ENCODE measurements at regions not wholly inside any gene's neighbourhood (a gene's known extent, or its start where the extent isn't known, plus 50 kb on each side); places are given as distances from the start of the nearest gene placed in this dataset.

- DNase-seq (ENCODE audit: low read depth in 1 of 2, low spot score in 1 of 2) (no peak), ATAC-seq (no peak), FAIRE-seq (no peak)
- Histone ChIP-seq H3K4me1 (no peaks in the 10 kb centered on the region), H3K4me2 (no peak overlapping the region), H3K4me3 (no peak overlapping the region), H3K27ac (no peak overlapping the region), H3K9me3 (no peaks in the 10 kb centered on the region)
- WGBS (ENCODE audit: missing lambda C conversion rate) = 3% methylated on average over 4 of the region's 4 CpGs
- ChIA-PET CTCF (no interaction called here), POLR2A (no interaction called here)
- TF ChIP-seq EHMT2 (IDR thresholded peaks at IDR 0.05; ENCODE audit: low read depth) = no peak
Measured at GRCh38 chr10:43818687-43819086, 170.0 kb upstream of the ZNF32 start.

GRCh38 chr10:43817368-43817767 lies 168.7 kb upstream of the ZNF32 start:
- FAIRE-seq = no peak
- Histone ChIP-seq H3K9me3 (no peaks in the 10 kb centered on the region), H3K4me1 (no peaks in the 10 kb centered on the region), H3K27ac (no peak overlapping the region), H3K4me3 (no peak overlapping the region), H3K4me2 (no peak overlapping the region)
- TF ChIP-seq ATOH8 (CRISPR knock-in tag; IDR thresholded peaks at IDR 0.05; ENCODE audit: low read depth) (no peak), EHF (CRISPR knock-in tag; IDR thresholded peaks at IDR 0.05) (no peak), HDAC2 (IDR thresholded peaks at IDR 0.05) (no peak), SREBF2 (IDR thresholded peaks at IDR 0.05) (no peak), POLR2A (IDR thresholded peaks at IDR 0.05; ENCODE audit: low read length) (no peak), HOXB5 (CRISPR knock-in tag; IDR thresholded peaks at IDR 0.05) (no peak), ZFP36 (IDR thresholded peaks at IDR 0.05; ENCODE audit: borderline replicate concordance, partially characterized antibody) (no peak)
- no peak for ATAC-seq
- WGBS (ENCODE audit: missing lambda C conversion rate) = 6% methylated on average over 4 of the region's 4 CpGs
- CTCF ChIA-PET = no interaction called here
- POLR2A ChIA-PET = no interaction called here
- DNase-seq (ENCODE audit: low read depth in 1 of 2, low spot score in 1 of 2) = no peak

GRCh38 chr10:43816351-43817321 lies 168.0 kb upstream of the ZNF32 start:
- Histone ChIP-seq H3K4me1 (no peaks in the 10 kb centered on the region), H3K9me3 (no peaks in the 10 kb centered on the region), H3K4me3 (no peak overlapping the region), H3K27ac (no peak overlapping the region), H3K4me2 (peak overlapping the region; percentile 36; the same call in 2 of the 3 replicates)
- CTCF ChIA-PET = no interaction called here
- POLR2A ChIA-PET = no interaction called here
- TF ChIP-seq TFCP2L1 (CRISPR knock-in tag; IDR thresholded peaks at IDR 0.05) = no peak
- TF ChIP-seq RAD21 (conservative IDR thresholded peaks at IDR 0.05 in 1 of 2, IDR thresholded peaks at IDR 0.05 in 1 of 2) = no peak
- TF ChIP-seq HES2 (IDR thresholded peaks at IDR 0.05) = no peak
- no peak for TF ChIP-seq HDAC2 (IDR thresholded peaks at IDR 0.05)
- no peak for TF ChIP-seq MAX (IDR thresholded peaks at IDR 0.05)
- TF ChIP-seq POLR2AphosphoS2 (conservative IDR thresholded peaks at IDR 0.05; ENCODE audit: low read length) = no peak
- TF ChIP-seq HOXB13 (CRISPR knock-in tag; IDR thresholded peaks at IDR 0.05; ENCODE audit: low read depth) = no peak
- no peak for TF ChIP-seq ELK1 (IDR thresholded peaks at IDR 0.05; ENCODE audit: low read depth, low read length)
- no peak for TF ChIP-seq RCOR1 (IDR thresholded peaks at IDR 0.05; ENCODE audit: low read depth, low read length)
- no peak for TF ChIP-seq ESRRA (IDR thresholded peaks at IDR 0.05; ENCODE audit: borderline replicate concordance, low read length)
- no peak for TF ChIP-seq CTCF (IDR thresholded peaks at IDR 0.05)
- TF ChIP-seq EP300 (IDR thresholded peaks at IDR 0.05) = no peak
- TF ChIP-seq EHF (CRISPR knock-in tag; IDR thresholded peaks at IDR 0.05) = no peak
- TF ChIP-seq BCL3 (IDR thresholded peaks at IDR 0.05) = no peak
- no peak for TF ChIP-seq ATOH8 (CRISPR knock-in tag; IDR thresholded peaks at IDR 0.05; ENCODE audit: low read depth)
- TF ChIP-seq RFX5 (IDR thresholded peaks at IDR 0.05) = no peak
- DNase-seq (ENCODE audit: low read depth in 1 of 2, low spot score in 1 of 2) (no peak), FAIRE-seq (no peak), ATAC-seq (no peak)
- 22% methylated on average over 10 of the region's 10 CpGs for WGBS (ENCODE audit: missing lambda C conversion rate)
